Neuronal stem cell (in vitro differentiated cells): ENCODE measurements at regions not wholly inside any gene's neighbourhood (a gene's known extent, or its start where the extent isn't known, plus 50 kb on each side); places are given as distances from the start of the nearest gene placed in this dataset.

Source experiments
- DNase-seq: peaks from one replicate; pipeline ENCODE4 v3.0.0-alpha.2; 2013; ENCODE audit warnings: low spot score
- H2AFZ ChIP-seq: one replicate; pipeline ENCODE4 v1.6.1; 2013; ENCODE audit warnings: mild to moderate bottlenecking, low read length, inconsistent platforms
- H2AK5ac ChIP-seq: 2 replicates; pipeline ENCODE4 v1.6.1; 2013; ENCODE audit warnings: low read depth, mild to moderate bottlenecking, inconsistent platforms, low read length, moderate library complexity, mixed read lengths
- H2BK120ac ChIP-seq: 2 replicates; pipeline ENCODE4 v1.6.1; 2013; ENCODE audit warnings: low read depth, mild to moderate bottlenecking, inconsistent platforms, low read length, moderate library complexity, mixed read lengths
- H2BK12ac ChIP-seq: one replicate; pipeline ENCODE4 v1.6.1; 2013; ENCODE audit warnings: low read length, inconsistent platforms
- H2BK15ac ChIP-seq: 2 replicates; pipeline ENCODE4 v1.6.1; 2013; ENCODE audit warnings: mild to moderate bottlenecking, low read length, inconsistent platforms, mixed read lengths
- H2BK5ac ChIP-seq: one replicate; pipeline ENCODE4 v1.6.1; 2013; ENCODE audit warnings: inconsistent platforms, mild to moderate bottlenecking, low read length, moderate library complexity
- H3K14ac ChIP-seq: one replicate; pipeline ENCODE4 v1.6.1; 2013; ENCODE audit warnings: low read length, inconsistent platforms
- H3K18ac ChIP-seq: 2 replicates; pipeline ENCODE4 v1.6.1; 2013; ENCODE audit warnings: low read length, inconsistent platforms
- H3K23ac ChIP-seq: 2 replicates; pipeline ENCODE4 v1.6.1; 2013; ENCODE audit warnings: low read depth, mild to moderate bottlenecking, mixed read lengths, low read length, inconsistent platforms; ENCODE audit not compliant: poor library complexity
- H3K27ac ChIP-seq: replicated peaks from 3 replicates; pipeline ENCODE4 v1.5.1; 2013; ENCODE audit warnings: low read length, inconsistent platforms
- H3K27me3 ChIP-seq, 3 experiments: 2 replicates each; pipeline ENCODE4 v1.6.1; 2013; ENCODE audit warnings: low read length in 3 of 3, mild to moderate bottlenecking in 2 of 3, inconsistent platforms in 1 of 3, low read depth in 1 of 3, mixed read lengths in 1 of 3, moderate library complexity in 1 of 3; ENCODE audit not compliant: control insufficient read depth in 3 of 3, insufficient read depth in 3 of 3
- H3K36me3 ChIP-seq, 2 donors: replicated peaks in 1 of 2; 2 replicates each; pipeline ENCODE4 v1.6.1; 2013; ENCODE audit warnings: low read length in 2 of 2; ENCODE audit not compliant: control insufficient read depth in 2 of 2, insufficient read depth in 2 of 2
- H3K4ac ChIP-seq: 2 replicates; pipeline ENCODE4 v1.6.1; 2013; ENCODE audit warnings: inconsistent platforms, mild to moderate bottlenecking, low read length, moderate library complexity
- H3K4me1 ChIP-seq, 2 donors: 1 replicate in 1 of 2; 2 replicates in 1 of 2; pipeline ENCODE4 v1.6.1; 2013; ENCODE audit warnings: low read length in 2 of 2, low read depth in 1 of 2; ENCODE audit not compliant: control insufficient read depth in 2 of 2, insufficient read depth in 1 of 2
- H3K4me2 ChIP-seq: one replicate; pipeline ENCODE4 v1.6.1; 2013; ENCODE audit warnings: mild to moderate bottlenecking, low read length, inconsistent platforms; ENCODE audit not compliant: insufficient read depth, poor library complexity, severe bottlenecking
- H3K4me3 ChIP-seq, 2 donors: 2 replicates each; pipeline ENCODE4 v1.5.1; 2013; ENCODE audit warnings: low read length in 2 of 2, mild to moderate bottlenecking in 2 of 2, inconsistent platforms in 1 of 2, moderate library complexity in 1 of 2
- H3K79me1 ChIP-seq: one replicate; pipeline ENCODE4 v1.6.1; 2013; ENCODE audit warnings: low read depth, mild to moderate bottlenecking, inconsistent platforms, low read length, moderate library complexity
- H3K9ac ChIP-seq: one replicate; pipeline ENCODE4 v1.6.1; 2013; ENCODE audit warnings: mild to moderate bottlenecking, low read depth, low read length, inconsistent platforms; ENCODE audit not compliant: poor library complexity
- H3K9me3 ChIP-seq, 2 donors: replicated peaks in 1 of 2; 2 replicates each; pipeline versions ENCODE3 to v1.6.1; 2013; ENCODE audit warnings: low read length in 2 of 2, mild to moderate bottlenecking in 2 of 2, inconsistent platforms in 1 of 2, low read depth in 1 of 2, mixed read lengths in 1 of 2, moderate library complexity in 1 of 2; ENCODE audit not compliant: control insufficient read depth in 2 of 2, insufficient read depth in 1 of 2
- H4K8ac ChIP-seq: one replicate; pipeline ENCODE4 v1.6.1; 2013; ENCODE audit warnings: low read depth, mild to moderate bottlenecking, inconsistent platforms, low read length, moderate library complexity
- H4K91ac ChIP-seq: one replicate; pipeline ENCODE4 v1.6.1; 2013; ENCODE audit warnings: low read length, low read depth, mild to moderate bottlenecking, inconsistent platforms; ENCODE audit not compliant: poor library complexity
- WGBS, 2 donors: extraction: QIAGEN DNeasy Blood & Tissue Kit; methylation state at CpG; one replicate each; pipeline ENCODE4 v1.1.7; 2013; ENCODE audit warnings: missing lambda C conversion rate in 2 of 2, mixed read lengths in 1 of 2; ENCODE audit not compliant: insufficient read length in 2 of 2, insufficient replicate concordance in 1 of 2; ENCODE audit errors: extremely low coverage in 2 of 2; 5-methylcytosine and 5-hydroxymethylcytosine counted together

DNA sequence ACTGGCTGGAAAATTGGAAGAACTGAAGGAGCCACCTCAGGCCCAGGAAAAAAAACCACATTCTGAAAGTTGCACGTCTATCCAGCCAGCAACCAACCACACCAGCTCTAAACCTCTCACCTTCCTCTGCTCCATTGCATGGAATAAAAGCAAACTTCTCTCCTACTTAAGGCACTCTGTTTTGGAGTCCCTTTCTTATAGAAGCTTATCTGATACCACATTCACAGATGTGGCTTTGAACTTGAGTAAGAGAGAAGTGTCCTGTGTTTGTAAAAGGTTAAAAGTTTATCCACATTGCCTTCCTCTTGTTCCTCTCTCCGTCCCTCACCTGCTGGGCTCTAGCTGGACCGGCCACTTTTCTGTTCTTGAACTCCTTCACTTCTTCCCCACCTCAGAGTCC lies 99.6 kb upstream of the PLXNC1 start:
- Histone ChIP-seq H2BK12ac (no peak overlapping the region), H3K18ac (no peak overlapping the region), H2BK15ac (no peak overlapping the region), H3K79me1 (no peaks in the 10 kb centered on the region), H2BK5ac (no peak overlapping the region), H3K27me3 (peaks cover 0 to 3% (median 0%) of the 10 kb centered on the region in 3 experiments), H2BK120ac (no peak overlapping the region), H4K8ac (no peak overlapping the region), H3K23ac (no peak overlapping the region), H3K4me1 (peaks cover 0 to 3% of the 10 kb centered on the region in 2 donors), H3K9me3 (peaks cover 0 to 1% of the 10 kb centered on the region in 2 donors), H3K4me3 (no peak overlapping the region), H3K4ac (no peak overlapping the region), H3K36me3 (no peaks in the 10 kb centered on the region), H4K91ac (no peak overlapping the region), H2AFZ (no peak overlapping the region), H3K14ac (no peak overlapping the region), H3K9ac (no peak overlapping the region), H3K4me2 (no peak overlapping the region), H3K27ac (no peak overlapping the region), H2AK5ac (no peak overlapping the region)
- WGBS, 2 donors = no CpG with 5 or more reads among the region's 3 CpGs
- DNase-seq = no peak

DNA sequence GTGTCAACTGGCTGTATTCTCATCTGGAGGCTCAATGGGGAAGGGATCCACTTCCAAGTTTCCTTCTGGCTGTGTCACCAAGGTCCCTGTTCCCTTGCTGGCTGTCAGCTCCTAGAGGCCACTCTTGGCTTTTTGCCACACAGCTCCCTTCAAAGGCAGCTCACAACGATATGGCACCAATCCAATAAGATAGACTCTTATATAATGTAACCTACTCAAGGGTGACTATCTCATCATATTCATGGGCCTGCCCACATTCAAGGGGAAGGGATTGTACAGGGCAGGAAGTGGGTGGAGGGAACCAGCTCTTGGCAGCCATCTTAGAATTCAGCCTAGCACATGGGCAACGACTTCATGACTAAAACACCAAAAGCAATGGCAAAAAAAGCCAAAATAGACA lies 98.7 kb upstream of the PLXNC1 start:
- Histone ChIP-seq H3K9me3 (peaks cover 0 to 2% of the 10 kb centered on the region in 2 donors), H2AFZ (no peak overlapping the region), H3K4ac (no peak overlapping the region), H3K79me1 (no peaks in the 10 kb centered on the region), H3K4me2 (no peak overlapping the region), H3K4me1 (peaks cover 0 to 3% of the 10 kb centered on the region in 2 donors), H3K4me3 (no peak overlapping the region), H3K23ac (no peak overlapping the region), H4K8ac (no peak overlapping the region), H2BK12ac (no peak overlapping the region), H2AK5ac (no peak overlapping the region), H3K27ac (no peak overlapping the region), H3K14ac (no peak overlapping the region), H4K91ac (no peak overlapping the region), H2BK120ac (no peak overlapping the region), H3K27me3 (no peaks in the 10 kb centered on the region), H3K36me3 (no peaks in the 10 kb centered on the region), H3K9ac (no peak overlapping the region), H2BK15ac (no peak overlapping the region), H3K18ac (no peak overlapping the region), H2BK5ac (no peak overlapping the region)
- no peak for DNase-seq
- WGBS, 2 donors = no CpG with 5 or more reads among the region's 2 CpGs

DNA sequence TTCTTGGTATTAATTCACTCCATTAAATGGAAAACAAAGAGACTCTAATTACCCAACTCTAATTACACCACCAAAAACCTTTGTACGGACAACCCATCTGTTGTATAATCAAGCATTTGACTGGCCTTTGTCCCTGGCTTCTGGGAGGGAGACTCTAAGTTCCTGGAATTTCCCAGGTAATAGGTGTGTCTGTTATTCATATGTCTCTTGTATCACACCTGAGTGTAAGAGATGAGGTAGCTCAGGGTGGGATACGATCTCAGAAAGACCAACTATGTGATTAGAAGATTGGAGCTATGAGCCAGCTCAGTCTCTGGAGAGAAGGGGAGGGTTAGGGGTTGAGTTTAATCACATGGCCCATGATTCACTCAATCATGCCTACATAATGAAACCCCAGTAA lies 94.7 kb upstream of the PLXNC1 start:
- H2BK12ac ChIP-seq = no peak overlapping the region
- no peak overlapping the region for H4K91ac ChIP-seq
- H3K36me3 ChIP-seq = no peaks in the 10 kb centered on the region
- no peak overlapping the region for H3K18ac ChIP-seq
- no peak overlapping the region for H2AK5ac ChIP-seq
- H2AFZ ChIP-seq = no peak overlapping the region
- H2BK15ac ChIP-seq = no peak overlapping the region
- H3K9me3 ChIP-seq = peaks cover 0 to 2% of the 10 kb centered on the region in 2 donors
- no peak overlapping the region for H4K8ac ChIP-seq
- H3K27ac ChIP-seq = no peak overlapping the region
- no peak overlapping the region for H3K9ac ChIP-seq
- H3K4me2 ChIP-seq = no peak overlapping the region
- no CpG with 5 or more reads among the region's 2 CpGs for WGBS, 2 donors
- H2BK5ac ChIP-seq = no peak overlapping the region
- no peak overlapping the region for H3K4me3 ChIP-seq
- H3K23ac ChIP-seq = no peak overlapping the region
- no peak overlapping the region for H3K14ac ChIP-seq
- H3K27me3 ChIP-seq = no peaks in the 10 kb centered on the region
- H2BK120ac ChIP-seq = no peak overlapping the region
- no peak overlapping the region for H3K4ac ChIP-seq
- DNase-seq = no peak
- peaks cover 0 to 3% of the 10 kb centered on the region in 2 donors for H3K4me1 ChIP-seq
- H3K79me1 ChIP-seq = no peaks in the 10 kb centered on the region

DNA sequence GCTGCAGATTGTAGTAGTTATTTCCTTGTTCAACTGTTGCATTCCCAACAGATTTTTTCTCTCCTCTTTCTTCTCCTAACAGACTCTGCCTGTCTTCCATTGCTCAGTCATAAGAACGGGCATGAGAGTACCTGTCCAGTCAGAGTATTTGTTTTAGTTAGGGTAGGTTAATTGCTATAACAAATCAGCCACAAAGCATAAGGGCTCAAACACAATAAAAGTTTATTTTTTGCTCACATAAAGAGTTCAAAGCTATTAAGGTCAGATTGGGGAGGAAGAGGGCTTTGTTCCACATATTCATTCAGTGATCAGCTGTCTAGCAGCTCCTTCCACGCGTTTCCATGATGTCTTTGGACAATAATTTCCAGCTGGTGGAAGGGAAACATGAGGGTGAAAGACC lies 92.8 kb upstream of the PLXNC1 start:
- Histone ChIP-seq H4K8ac (no peak overlapping the region), H3K14ac (no peak overlapping the region), H3K23ac (no peak overlapping the region), H3K4ac (no peak overlapping the region), H2BK15ac (no peak overlapping the region), H3K79me1 (no peaks in the 10 kb centered on the region), H2BK120ac (no peak overlapping the region), H3K4me3 (no peak overlapping the region), H3K4me2 (no peak overlapping the region), H3K9me3 (peaks cover 0 to 2% of the 10 kb centered on the region in 2 donors), H3K36me3 (no peaks in the 10 kb centered on the region), H2AK5ac (no peak overlapping the region), H2AFZ (no peak overlapping the region), H2BK5ac (no peak overlapping the region), H3K9ac (no peak overlapping the region), H4K91ac (no peak overlapping the region), H3K4me1 (peaks cover 0 to 3% of the 10 kb centered on the region in 2 donors), H2BK12ac (no peak overlapping the region), H3K27ac (no peak overlapping the region), H3K18ac (no peak overlapping the region), H3K27me3 (no peaks in the 10 kb centered on the region)
- no peak for DNase-seq
- WGBS, 2 donors = no CpG with 5 or more reads among the region's 3 CpGs
